Mucosa of rectum (tissue), 2 donors: ENCODE measurements at regions not wholly inside any gene's neighbourhood (a gene's known extent, or its start where the extent isn't known, plus 50 kb on each side); places are given as distances from the start of the nearest gene placed in this dataset.
"Not testable (repeated sequence)": the region's sequence is repeated elsewhere in the genome, so short reads cannot be mapped to it uniquely, and the experiment has no call there.

Source experiments
- H3K27ac ChIP-seq, 2 donors: one replicate each; pipeline ENCODE4 v1.7.0; 2013; ENCODE audit warnings: inconsistent platforms in 2 of 2, low read depth in 2 of 2, low read length in 2 of 2
- H3K27me3 ChIP-seq, 2 donors: one replicate each; pipeline ENCODE4 v1.7.0; 2013; ENCODE audit warnings: low read length in 2 of 2; ENCODE audit not compliant: control insufficient read depth in 2 of 2, insufficient read depth in 2 of 2
- H3K36me3 ChIP-seq, 2 donors: one replicate each; pipeline ENCODE4 v1.7.0; 2013; ENCODE audit warnings: low read length in 2 of 2; ENCODE audit not compliant: control insufficient read depth in 2 of 2, insufficient read depth in 2 of 2
- H3K4me1 ChIP-seq, 2 donors: one replicate each; pipeline ENCODE4 v1.7.0; 2013; ENCODE audit warnings: low read length in 2 of 2, mild to moderate bottlenecking in 1 of 2; ENCODE audit not compliant: control insufficient read depth in 2 of 2, insufficient read depth in 2 of 2
- H3K4me3 ChIP-seq, 2 donors: one replicate each; pipeline ENCODE4 v1.7.0; 2013; ENCODE audit warnings: low read length in 2 of 2
- H3K9ac ChIP-seq, 2 donors: one replicate each; pipeline ENCODE4 v1.7.0; 2013; ENCODE audit warnings: low read length in 2 of 2, low read depth in 1 of 2, mild to moderate bottlenecking in 1 of 2
- H3K9me3 ChIP-seq, 2 donors: one replicate each; pipeline ENCODE4 v1.7.0; 2013; ENCODE audit warnings: low read length in 2 of 2; ENCODE audit not compliant: control insufficient read depth in 2 of 2
- donor health status: healthy.
- donor health status: Normal muscosa, but diverticular disease.

DNA sequence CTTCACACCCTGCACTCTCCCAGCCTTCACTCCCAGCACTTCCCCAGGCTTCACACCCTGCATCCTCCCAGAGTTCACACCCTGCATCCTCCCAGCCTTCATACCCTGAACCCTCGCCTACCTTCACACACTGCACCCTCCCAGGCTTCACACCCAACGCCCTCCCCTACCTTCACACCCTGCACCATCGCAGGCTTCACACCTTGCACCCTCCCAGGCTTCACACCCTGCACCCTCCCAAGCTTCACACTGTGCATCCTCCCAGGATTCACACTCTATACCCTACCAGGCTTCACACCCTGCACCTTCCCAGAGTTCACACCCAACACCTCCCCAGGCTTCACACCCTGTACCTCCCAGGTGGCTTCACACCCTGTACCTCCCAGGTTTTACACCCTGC, 448.7 kb upstream of the MYT1L start:
- H3K9me3 ChIP-seq: peaks cover 0 to 3% of the 10 kb centered on the region in 2 donors
- no peak overlapping the region for H3K9ac ChIP-seq
- H3K27me3 ChIP-seq: no peaks in the 10 kb centered on the region
- no peaks in the 10 kb centered on the region for H3K36me3 ChIP-seq
- no peaks in the 10 kb centered on the region for H3K4me1 ChIP-seq
- H3K4me3 ChIP-seq: no peak overlapping the region
- no peak overlapping the region for H3K27ac ChIP-seq

DNA sequence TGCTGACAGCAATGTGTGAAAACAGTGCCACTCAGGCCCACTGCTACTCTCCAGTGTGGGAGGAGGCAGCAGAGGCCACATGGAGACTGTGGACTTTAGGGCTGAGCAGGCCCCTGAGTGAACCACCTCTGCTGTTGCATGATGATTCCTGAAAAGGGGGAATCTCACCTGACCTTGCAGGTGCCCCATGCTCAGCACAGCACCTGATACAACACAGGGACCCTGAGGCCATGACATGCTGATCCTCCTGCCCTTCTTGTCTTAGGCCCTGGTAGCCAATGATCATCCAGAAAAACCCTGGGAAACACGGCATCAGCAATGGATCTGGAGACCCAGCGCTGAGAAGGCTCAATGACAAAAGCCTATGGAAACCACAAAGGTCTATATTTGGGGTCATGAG, 446.8 kb upstream of the MYT1L start:
- H3K4me1 ChIP-seq: no peaks in the 10 kb centered on the region
- no peaks in the 10 kb centered on the region for H3K27me3 ChIP-seq
- peaks cover 0 to 3% of the 10 kb centered on the region in 2 donors for H3K9me3 ChIP-seq
- no peaks in the 10 kb centered on the region for H3K36me3 ChIP-seq
- H3K9ac ChIP-seq: no peak overlapping the region
- no peak overlapping the region for H3K27ac ChIP-seq
- H3K4me3 ChIP-seq: no peak overlapping the region

DNA sequence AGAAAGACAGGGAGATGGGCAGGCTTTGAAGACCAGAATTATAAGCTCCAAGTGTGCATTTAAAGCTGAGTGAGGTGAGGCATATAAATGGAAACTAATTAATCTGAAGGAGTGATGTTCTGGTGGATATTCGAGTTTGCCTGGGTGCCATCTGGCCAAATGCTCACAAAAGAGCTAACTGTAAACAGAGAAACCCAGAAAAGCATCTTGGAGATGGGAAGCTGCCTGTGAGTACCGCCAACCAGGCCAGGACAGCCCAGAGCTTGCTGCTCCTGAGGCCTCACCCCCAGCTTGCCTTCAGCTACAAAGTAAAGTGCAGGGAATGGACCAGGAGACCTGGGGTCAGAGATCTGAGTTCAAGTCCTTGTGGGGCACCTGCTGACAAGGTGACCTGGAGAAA, 446.1 kb upstream of the MYT1L start:
- Histone ChIP-seq H3K4me3 (no peak overlapping the region), H3K9me3 (peaks cover 0 to 3% of the 10 kb centered on the region in 2 donors), H3K4me1 (no peaks in the 10 kb centered on the region), H3K9ac (no peak overlapping the region), H3K27me3 (no peaks in the 10 kb centered on the region), H3K27ac (no peak overlapping the region), H3K36me3 (no peaks in the 10 kb centered on the region)

DNA sequence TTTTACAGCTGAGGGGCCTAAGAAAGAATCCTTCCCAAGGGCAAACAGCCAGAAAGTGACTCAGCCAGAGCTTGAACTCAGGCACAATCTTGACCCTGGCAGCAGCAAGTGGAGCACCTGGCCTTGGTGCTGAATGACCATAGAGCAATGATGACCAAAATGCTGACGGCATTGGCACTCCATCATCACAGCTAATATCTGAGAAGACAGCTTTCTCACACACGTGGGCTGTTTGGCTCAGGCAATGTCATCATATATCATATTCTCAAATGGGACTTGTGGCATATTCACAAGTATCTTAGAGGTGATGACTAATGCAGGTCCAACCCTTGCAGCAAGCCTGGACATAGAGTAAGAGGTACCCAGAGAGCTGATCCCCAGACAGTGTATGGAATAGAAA, 443.9 kb upstream of the MYT1L start:
- H3K27me3 ChIP-seq: no peaks in the 10 kb centered on the region
- H3K9me3 ChIP-seq: peaks cover 0 to 3% of the 10 kb centered on the region in 2 donors
- H3K9ac ChIP-seq: no peak overlapping the region
- H3K27ac ChIP-seq: no peak overlapping the region
- H3K4me3 ChIP-seq: no peak overlapping the region
- no peaks in the 10 kb centered on the region for H3K36me3 ChIP-seq
- no peaks in the 10 kb centered on the region for H3K4me1 ChIP-seq

DNA sequence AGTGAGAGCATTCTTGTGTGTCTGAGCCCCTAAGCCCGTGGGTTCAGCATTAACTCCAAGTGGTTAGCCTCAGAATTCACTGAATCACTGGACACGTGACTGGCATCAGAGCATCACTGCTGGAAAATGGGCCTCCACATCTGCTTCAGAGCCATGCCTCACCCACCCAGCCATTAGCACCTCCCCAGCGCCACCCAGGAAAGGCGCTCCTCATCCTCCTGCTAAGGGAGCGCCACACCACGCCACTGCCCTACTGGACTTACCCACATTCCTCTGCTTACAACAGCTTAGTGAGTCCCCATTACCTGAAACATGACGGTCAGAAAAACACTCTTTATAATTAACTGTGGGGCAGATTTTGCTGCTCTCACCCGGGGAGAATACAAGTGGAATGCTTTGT, 442.6 kb upstream of the MYT1L start:
- Histone ChIP-seq H3K36me3 (no peaks in the 10 kb centered on the region), H3K9me3 (peaks cover 0 to 3% of the 10 kb centered on the region in 2 donors), H3K4me3 (no peak overlapping the region), H3K27ac (no peak overlapping the region), H3K9ac (no peak overlapping the region), H3K27me3 (no peaks in the 10 kb centered on the region), H3K4me1 (no peaks in the 10 kb centered on the region)

DNA sequence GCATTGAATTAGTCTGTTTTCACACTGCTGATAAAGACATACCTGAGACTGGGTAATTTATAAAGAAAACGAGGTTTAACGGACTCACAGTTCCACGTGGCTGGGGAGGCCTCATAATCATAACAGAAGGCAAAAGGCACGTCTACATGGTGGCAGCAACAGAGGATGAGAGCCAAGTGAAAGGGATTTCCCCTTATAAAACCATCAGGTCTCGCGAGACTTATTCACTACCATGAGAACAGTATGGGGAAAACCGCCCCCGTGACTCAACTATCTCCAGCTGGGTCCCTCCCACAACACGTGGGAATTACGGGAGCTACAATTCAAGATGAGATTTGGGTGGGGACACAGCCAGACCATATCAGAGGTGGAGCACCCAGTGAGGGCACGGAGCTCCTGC, 442.0 kb upstream of the MYT1L start:
- not testable (repeated sequence) for H3K36me3 ChIP-seq, H3K27me3 ChIP-seq, H3K4me1 ChIP-seq, H3K27ac ChIP-seq, H3K9ac ChIP-seq, H3K4me3 ChIP-seq, H3K9me3 ChIP-seq

DNA sequence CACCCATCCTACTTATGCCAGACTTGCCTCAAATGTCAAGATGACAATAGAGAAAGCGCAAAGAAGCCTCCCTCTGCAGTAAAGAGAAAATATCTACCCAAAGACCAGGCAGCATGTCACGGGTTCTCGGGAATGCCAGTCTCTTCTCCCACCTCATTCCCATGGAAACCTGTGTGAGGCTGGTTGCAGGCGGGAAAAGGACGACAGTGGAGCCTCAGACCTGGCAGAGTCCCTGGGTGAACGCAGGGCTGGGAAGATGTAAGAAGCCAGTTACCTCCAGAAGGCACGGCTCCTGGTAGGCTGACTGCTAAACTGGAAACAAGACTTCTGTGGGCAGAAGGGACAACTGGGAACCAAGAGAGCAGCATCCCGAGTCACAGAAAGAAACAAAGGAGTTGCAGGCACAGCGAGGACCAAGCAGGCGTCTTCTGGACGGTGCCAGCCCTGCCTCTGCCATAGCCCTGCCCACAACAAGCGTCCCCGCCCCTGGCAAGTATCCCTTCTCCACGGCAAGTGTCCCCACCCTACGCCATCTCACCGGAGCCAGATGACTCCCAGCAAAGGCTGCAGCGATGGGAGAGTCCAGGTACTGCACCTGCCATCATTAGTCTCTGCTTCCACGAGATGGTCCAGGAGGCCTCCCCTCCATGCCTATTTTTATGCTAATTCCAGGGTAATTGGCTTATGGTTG, 440.8 kb upstream of the MYT1L start:
- H3K9ac ChIP-seq: no peak overlapping the region
- H3K36me3 ChIP-seq: no peaks in the 10 kb centered on the region
- H3K9me3 ChIP-seq: peaks cover 0 to 3% of the 10 kb centered on the region in 2 donors

DNA sequence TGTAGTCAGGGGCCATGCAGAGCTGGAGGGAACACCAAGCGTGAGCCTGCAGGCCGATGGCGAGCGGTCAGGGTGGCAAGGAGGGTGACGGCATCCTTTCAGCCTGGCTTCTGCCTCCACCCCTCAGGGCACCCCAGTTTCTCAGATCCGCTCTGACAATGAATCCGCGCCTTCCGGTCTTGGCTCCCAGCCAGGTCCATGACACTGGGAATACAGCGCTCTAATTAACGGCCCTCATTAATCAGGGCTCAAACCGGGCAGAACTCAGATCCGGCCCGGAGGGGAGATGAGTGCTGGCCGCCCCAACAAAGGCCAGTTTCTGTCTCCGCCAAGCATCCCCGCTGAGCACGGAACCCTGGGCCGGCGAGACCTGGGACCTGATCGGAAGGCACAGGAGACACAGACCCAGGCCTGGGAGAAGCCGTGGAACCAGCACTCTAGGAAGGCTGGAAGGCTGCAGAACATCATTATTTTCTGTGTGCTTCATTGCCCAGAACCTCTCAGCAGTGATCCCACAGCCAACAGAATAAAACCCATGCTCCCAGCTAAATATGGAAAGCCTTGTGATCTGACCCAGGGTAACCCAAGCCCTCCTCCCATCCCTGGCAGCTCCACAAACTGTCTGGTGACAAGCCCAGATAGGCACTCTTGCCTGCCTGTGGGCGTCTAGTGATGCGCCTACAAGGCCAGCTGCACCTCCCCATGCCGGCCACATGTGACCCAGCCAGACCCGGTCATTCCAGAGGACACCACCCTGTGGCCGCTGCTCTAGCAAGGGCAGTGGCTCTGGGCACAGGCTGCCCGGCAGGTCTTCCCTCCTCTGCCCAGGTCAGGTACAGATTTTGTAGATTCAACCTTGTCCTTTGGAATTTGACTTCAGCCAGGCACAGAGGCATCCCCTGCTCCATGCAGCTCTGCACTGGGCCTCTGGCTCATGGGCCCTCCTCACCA, 438.7 kb upstream of the MYT1L start:
- Histone ChIP-seq H3K27me3 (no peaks in the 10 kb centered on the region), H3K36me3 (no peaks in the 10 kb centered on the region), H3K27ac (peak overlapping the region in 1 of 2 donors; percentile 23), H3K9ac (no peak overlapping the region), H3K4me3 (no peak overlapping the region), H3K9me3 (no peaks in the 10 kb centered on the region), H3K4me1 (no peaks in the 10 kb centered on the region)

More for the DNA sequence above, 440.8 kb upstream of the MYT1L start:
- H3K4me3 ChIP-seq: no peak overlapping the region
- no peak overlapping the region for H3K27ac ChIP-seq
- no peaks in the 10 kb centered on the region for H3K4me1 ChIP-seq
- no peaks in the 10 kb centered on the region for H3K27me3 ChIP-seq

DNA sequence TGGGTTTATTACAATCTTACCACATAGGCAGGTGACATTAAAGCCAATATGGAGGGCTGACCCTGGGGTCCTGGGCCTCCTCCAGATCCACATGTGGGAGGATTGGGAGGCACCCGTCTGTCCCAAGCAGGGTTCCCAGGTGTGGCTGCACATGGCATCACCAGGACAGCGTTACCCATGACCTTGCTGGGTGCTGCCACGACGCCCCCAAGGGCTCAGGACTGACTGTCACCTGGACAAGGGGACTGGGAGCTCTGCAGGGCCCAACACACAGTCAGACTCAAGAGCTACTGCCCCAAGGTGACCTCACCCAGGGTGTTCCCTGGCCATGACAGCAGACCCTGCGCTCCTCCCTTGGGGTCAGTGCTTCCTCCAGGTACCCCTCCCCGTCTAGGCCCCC, 437.4 kb upstream of the MYT1L start:
- H3K9me3 ChIP-seq: no peaks in the 10 kb centered on the region
- H3K27ac ChIP-seq: no peak overlapping the region
- H3K9ac ChIP-seq: no peak overlapping the region
- H3K27me3 ChIP-seq: no peaks in the 10 kb centered on the region
- no peak overlapping the region for H3K4me3 ChIP-seq
- H3K36me3 ChIP-seq: no peaks in the 10 kb centered on the region
- no peaks in the 10 kb centered on the region for H3K4me1 ChIP-seq

DNA sequence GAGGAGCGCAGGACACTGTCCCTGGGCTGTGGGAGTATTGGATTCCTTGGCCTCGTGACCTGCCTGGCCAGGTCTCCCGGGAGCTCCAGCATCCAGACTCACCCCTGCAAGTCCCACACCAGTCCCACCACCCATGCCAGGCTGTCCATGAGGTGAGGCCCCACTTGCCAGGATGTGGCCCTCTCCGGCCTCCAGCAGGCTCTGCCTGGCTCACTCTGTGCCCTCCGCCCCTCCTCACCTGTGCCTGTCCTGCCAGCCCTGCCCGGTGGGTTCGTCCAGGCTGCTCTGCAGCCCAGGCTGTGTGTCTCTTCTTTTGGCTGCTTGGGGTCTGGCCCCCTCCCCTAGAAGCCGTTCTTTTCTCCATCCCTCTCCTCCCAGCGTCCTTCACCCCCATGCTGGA, 436.8 kb upstream of the MYT1L start:
- H3K9me3 ChIP-seq: no peaks in the 10 kb centered on the region
- H3K9ac ChIP-seq: no peak overlapping the region
- H3K27ac ChIP-seq: no peak overlapping the region

More for the DNA sequence above, 436.8 kb upstream of the MYT1L start:
- Histone ChIP-seq H3K4me3 (no peak overlapping the region), H3K4me1 (no peaks in the 10 kb centered on the region), H3K27me3 (no peaks in the 10 kb centered on the region), H3K36me3 (no peaks in the 10 kb centered on the region)
